ENCODE measurements at regions not wholly inside any gene's neighbourhood (a gene's known extent, or its start where the extent isn't known, plus 50 kb on each side); places are given as distances from the start of the nearest gene placed in this dataset.

DNA sequence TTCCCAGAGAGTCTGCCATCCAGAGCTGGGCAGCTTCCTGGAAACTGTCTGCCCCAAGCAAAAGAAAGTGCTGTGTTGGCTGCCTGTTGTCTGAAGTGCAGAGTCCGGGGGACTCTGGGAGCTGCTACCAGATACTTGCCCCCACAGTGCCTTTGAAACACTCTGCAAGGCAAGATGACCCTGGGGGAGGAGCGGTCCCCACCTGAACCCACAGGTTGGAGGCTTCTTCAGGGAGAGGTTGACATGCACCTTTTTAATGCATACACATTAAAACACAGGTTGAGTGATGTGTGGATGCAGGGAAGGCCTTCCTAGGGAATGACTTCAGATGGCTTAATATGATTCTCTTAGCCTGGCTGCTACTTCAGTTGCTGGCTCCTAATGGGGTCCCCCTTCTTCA, 479.5 kb downstream of the ZNF536 start:
- TF ChIP-seq GATA2 (IDR thresholded peaks at IDR 0.05; ENCODE audit: low read depth, low read length), result no peak
- no peak for TF ChIP-seq GATA3 (IDR thresholded peaks at IDR 0.05; ENCODE audit: low read depth, low read length)
